ENCODE measurements at regions not wholly inside any gene's neighbourhood (a gene's known extent, or its start where the extent isn't known, plus 50 kb on each side); places are given as distances from the start of the nearest gene placed in this dataset.
"Not testable (repeated sequence)": the region's sequence is repeated elsewhere in the genome, so short reads cannot be mapped to it uniquely, and the experiment has no call there.

DNA sequence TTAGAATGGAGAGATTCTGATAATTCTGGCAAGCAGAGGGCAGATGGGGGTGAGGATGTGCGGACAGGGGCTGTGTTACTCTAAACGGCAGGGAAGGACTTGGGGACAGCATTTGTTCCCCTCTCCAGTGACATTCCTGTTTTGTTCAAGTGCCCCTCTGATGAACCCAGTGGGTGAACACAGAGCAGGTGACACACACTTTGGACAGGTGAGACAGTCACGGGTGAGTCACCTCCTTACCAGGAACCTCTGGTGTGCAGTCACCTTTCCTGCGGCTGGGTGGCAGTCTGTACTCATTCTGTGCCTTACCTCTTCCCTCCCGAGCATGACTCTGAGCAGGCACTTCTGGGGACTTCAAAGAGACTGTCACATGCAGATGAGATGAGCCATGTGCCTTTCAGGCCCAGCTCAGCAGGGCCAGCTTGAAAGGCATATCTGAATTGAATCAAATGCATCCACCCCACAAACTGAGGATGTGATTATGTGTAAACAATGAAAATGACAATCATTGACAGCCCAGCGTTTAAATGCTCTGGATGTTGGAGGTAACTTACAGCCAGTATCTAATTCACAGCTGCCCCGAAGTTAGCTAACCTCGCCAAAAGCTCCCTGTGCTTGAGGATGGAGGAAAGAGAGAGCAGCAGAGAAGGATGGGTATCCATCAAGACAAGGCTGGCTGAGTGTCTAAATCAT lies 362.4 kb downstream of the BCL2L11 start:
- peak; percentile 55 for DNase-seq

DNA sequence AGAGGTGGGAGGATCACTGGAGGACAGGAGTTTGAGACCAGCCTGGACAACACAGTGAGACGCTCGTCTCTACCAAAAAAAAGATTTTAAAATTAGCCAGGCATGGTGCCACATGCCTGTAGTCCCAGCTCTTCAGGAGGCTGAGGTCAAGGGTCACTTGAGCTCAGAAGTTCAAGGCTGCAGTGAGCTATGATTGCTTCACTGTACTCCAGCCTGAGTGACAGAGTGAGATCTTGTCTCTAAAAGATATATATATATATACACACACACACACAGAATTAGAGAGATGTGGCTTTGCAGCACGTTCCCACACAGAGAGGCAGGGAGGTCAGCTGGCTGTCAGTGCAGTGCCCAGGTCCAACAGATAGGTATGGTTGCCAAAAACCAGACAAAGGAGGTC lies 363.4 kb downstream of the BCL2L11 start:
- not testable (repeated sequence) for DNase-seq

GRCh38 chr2:111485895-111486294 lies 365.2 kb downstream of the BCL2L11 start:
- not testable (repeated sequence) for DNase-seq

DNA sequence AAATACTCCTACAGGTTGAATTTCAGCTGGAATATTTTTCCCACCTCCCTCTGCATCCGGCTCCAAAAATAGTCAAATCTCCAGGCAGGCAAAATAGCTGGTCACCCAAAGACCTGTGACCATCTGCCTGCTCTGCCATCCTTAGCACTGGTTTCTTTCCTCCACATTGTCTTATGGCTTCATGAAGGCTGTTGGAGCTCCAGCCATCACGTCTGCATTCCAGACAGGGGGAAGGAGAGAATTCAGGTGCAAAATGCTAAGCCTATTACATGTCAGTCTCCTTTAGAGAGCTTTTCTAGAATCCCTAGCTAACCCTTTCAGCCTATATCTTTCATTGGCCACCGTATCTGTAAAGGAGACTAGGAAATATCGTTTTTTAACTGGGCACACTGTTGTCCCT lies 367.7 kb downstream of the BCL2L11 start:
- not testable (repeated sequence) for DNase-seq

DNA sequence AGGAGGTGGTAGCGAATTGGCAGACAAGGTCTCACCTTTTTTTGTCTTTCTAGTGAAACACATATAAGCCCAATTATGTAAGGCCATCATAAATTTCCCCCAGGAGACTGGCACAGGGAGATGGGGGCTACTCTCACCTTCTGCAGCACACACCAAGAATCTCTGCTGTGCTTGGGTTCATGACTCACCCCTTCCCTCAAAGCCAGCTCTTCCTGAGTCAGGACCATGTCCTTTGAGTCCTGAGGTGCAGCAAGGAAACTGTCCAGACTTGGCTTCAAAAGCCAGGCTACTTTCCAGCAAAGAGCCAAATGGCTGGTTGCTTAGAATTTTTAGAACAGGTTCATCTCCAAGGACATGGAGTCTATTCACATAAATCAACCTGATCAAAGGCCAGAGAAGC lies 368.7 kb downstream of the BCL2L11 start:
- DNase-seq = not testable (repeated sequence)

GRCh38 chr2:111491181-111491580 lies 370.5 kb downstream of the BCL2L11 start:
- not testable (repeated sequence) for DNase-seq

GRCh38 chr2:111491614-111492013 lies 370.9 kb downstream of the BCL2L11 start:
- DNase-seq = not testable (repeated sequence)

DNA sequence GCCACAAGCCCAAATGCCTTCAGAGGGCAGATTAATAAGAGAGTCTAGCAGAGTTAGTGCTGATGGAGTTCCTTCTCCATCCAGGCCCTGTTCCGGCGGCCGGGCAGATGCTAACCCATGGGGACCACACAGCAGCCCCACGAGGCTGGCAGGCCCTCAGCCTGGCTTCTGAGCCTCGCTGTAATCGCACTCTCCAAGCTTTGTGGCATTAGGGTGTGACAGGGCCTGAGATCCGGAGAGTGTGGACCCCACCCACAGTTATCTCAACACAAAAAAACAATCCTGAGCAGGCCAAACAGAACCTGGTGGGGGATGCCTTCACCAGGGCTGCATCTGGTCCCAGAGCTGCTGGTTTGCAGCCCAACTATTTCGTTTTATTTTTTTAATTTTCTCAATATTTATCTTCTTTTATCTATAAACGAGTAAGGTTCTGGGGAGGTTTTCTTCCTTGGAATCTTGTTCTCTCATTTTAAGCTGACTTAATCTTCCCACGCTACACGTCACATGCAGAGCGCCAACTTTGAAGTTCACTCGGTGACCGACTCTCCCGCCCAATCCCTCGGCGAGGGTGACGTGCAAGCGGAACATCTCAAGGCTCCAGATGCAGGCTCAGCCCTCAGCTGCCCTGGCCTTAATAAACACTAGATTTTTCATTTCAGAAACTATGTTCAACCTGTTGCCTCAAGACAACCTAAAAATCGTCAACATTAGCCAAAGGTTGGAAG lies 372.4 kb downstream of the BCL2L11 start:
- not testable (repeated sequence) for DNase-seq

GRCh38 chr2:111493720-111494078 lies 373.0 kb downstream of the BCL2L11 start:
- DNase-seq = peak; percentile 38

DNA sequence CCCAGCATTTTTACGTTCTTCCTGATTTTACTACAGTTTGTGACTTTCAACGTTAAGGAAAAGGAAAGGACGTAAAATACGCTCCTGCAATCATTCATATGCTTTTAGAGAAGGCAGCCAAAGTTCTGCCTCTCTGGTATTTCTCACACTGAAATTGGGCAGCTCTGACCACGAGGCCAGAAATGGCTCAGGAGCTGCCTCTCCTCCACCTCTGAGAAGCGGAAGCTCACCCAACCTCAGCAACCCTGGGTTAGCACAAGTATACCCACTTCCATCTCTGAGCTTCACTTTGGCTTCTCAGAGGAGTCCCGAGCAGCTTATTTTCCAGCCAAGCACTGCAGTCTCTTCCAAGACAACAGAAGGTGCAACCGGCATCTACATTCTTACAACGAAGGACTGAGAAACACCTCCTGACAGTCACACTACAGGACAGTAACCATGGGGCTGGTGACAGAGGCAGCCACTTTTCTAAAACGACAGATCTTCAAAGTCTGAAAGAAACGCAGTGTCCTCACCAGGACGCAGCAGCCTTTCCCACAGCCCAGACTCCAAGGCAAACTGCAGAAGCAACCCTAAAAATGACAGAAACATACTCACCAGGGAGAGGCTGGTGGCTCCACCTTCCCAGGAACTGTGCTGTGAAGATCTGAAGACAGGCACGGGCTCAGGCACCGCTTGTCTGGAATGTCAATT lies 373.7 kb downstream of the BCL2L11 start:
- peak; percentile 27 for DNase-seq

GRCh38 chr2:111494981-111495315 lies 374.2 kb downstream of the BCL2L11 start:
- DNase-seq = not testable (repeated sequence)

DNA sequence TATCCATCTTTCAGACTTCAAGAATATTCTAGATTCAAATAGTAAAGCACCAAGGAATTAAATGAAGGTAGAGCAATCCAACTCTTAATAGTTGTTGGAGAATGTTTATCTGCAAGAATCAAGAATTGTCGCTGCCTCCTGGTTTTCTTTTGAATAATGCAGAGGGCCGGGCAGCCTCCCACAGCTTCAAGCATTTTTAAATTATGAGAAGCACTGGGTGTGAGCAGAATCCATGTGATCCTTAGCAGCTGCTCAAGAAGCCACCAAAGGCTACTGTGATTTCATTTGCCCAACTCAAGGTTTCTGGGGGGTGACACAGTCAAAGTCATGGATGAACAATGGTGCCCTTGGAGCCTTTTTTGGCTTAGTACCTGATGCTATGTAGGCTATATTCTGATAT lies 374.9 kb downstream of the BCL2L11 start:
- not testable (repeated sequence) for DNase-seq

DNA sequence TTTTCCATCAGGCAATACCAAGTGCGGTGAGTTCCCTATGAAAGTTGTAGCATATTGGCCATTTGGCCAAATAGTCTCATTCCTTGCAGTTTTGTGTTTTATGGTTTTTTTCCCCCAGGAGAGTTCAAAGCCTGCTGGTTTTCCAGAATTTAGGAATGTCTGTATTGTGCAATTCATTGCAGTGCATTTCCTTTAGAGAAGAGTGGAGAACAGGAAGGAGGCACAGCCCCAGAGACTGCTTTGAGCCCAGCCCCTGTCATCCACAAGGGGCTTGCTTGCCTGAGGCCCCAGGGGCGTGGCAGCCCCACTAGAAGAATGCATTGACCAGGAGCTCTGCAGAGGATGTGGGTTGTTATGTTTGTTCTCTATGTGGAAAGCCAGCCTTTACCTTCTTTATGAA lies 375.5 kb downstream of the BCL2L11 start:
- not testable (repeated sequence) for DNase-seq

- not testable (repeated sequence) for DNase-seq
Measured at GRCh38 chr2:111496860-111497259, 376.1 kb downstream of the BCL2L11 start.

- not testable (repeated sequence) for DNase-seq
Measured at GRCh38 chr2:111497270-111497669, 376.6 kb downstream of the BCL2L11 start.

- not testable (repeated sequence) for DNase-seq
Measured at GRCh38 chr2:111500536-111501062, 379.9 kb downstream of the BCL2L11 start.

DNA sequence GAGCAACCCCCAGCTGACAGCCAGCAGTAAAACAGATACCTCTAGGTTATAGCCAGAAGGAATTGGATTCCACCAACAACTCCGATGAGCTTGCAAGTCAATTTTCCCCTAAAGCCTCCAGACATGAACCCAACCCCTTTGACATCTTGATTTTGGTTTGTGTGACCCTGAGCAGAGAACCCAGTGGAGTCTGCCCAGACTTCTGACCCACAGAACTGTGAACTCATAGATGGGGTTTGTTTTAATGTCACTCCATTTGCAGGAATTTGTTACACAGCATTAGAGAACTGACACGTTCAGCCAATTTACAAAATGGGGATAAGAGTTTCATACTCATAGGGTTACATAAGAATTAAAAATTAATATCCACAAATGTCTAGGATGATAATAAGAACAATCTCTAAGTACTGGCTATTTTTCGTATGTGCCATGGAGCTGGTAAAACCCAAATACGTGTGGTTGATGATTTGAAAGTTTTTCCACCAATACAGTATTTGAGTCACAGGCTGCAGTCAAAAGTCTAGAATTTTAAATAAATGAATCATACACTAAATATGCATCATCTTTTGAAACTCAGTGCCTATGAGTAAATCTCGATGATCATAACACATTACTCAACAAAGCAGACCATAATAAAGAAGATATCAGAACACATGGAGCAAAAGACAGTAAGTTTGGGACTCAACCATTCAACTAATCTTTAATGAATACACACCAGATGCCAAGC lies 380.0 kb downstream of the ANAPC1 start:
- not testable (repeated sequence) for DNase-seq

- DNase-seq = not testable (repeated sequence)
Measured at GRCh38 chr2:111504571-111504942, 379.4 kb downstream of the ANAPC1 start.

GRCh38 chr2:111505267-111505666 lies 378.7 kb downstream of the ANAPC1 start:
- not testable (repeated sequence) for DNase-seq

DNA sequence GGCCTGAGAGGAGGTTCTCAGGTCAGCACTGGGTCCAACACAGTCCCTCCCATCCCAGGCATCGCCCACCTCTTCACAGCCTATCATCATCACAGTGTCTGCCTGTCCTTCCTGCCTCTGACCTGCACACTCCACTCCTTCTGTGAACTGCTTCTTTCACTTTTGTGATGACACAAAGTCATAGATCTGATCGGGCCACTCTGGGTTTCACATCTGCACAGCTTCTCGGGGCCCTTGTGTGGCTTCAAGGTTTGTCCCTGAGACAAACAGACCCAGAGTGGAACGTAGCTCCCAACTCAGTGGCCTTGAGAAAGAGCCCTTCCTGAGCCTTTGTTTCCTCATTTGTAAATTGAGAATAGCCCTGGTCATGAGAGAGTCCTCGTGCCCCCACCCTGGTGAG lies 377.1 kb downstream of the ANAPC1 start:
- peak; percentile 41 for DNase-seq

- DNase-seq = peak; percentile 37
Measured at GRCh38 chr2:111509225-111509869, 374.6 kb downstream of the ANAPC1 start.

DNA sequence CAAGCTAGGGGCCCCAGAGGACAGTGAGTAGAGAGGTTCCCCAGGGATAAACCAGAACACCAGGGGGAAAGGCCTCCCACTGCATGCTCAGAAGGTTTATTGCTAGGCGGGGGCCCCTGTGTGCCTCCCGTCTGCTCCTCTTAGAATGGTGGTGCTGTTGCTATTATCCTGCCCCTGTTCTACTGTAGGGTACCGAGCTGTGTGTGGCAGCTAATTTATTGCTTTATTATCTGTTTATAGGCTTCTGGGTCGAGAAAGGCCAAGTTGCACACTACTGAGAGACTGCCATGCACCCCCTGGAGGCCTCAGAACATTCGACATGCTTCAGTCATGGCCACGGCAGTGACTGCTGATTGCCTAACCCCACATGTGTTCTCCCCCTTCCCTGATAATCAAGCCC lies 373.6 kb downstream of the ANAPC1 start:
- DNase-seq = not testable (repeated sequence)
